Femur (tissue), 1 donor: ENCODE measurements at regions not wholly inside any gene's neighbourhood (a gene's known extent, or its start where the extent isn't known, plus 50 kb on each side); places are given as distances from the start of the nearest gene placed in this dataset.
"Not testable (repeated sequence)": the region's sequence is repeated elsewhere in the genome, so short reads cannot be mapped to it uniquely, and the experiment has no call there.

ENCODE experiments used
- DNase-seq: peaks from one replicate; pipeline ENCODE4 v3.0.0-alpha.2; 2017

GRCh38 chr11:134841411-134841810 lies 429.4 kb upstream of the B3GAT1 start:
- no peak for DNase-seq

GRCh38 chr11:134840945-134841344 lies 428.9 kb upstream of the B3GAT1 start:
- no peak for DNase-seq

GRCh38 chr11:134840165-134840564 lies 428.1 kb upstream of the B3GAT1 start:
- not testable (repeated sequence) for DNase-seq

DNA sequence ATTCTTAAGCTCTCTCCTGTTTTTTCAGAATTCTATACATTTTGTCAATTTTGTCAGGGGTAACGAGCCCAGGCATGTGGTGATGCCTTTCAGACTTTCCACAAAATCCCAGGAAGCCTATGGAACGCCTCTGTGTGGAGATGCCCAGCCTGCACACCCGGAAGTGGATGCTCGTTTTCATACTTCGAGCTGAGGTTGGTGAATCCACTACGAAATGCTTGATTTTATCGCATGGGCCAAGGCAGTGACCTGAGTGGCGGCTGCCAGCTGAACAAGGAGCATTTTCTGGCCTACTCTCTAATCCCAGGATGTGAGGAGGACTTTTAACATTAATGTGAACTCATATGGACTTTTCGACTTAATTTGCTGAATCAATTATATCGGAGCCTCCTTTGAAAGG lies 426.7 kb upstream of the B3GAT1 start:
- DNase-seq: no peak

- no peak for DNase-seq
Observed at GRCh38 chr11:134837887-134838232, 425.8 kb upstream of the B3GAT1 start.

GRCh38 chr11:134837166-134837886 lies 425.3 kb upstream of the B3GAT1 start:
- DNase-seq: no peak

DNA sequence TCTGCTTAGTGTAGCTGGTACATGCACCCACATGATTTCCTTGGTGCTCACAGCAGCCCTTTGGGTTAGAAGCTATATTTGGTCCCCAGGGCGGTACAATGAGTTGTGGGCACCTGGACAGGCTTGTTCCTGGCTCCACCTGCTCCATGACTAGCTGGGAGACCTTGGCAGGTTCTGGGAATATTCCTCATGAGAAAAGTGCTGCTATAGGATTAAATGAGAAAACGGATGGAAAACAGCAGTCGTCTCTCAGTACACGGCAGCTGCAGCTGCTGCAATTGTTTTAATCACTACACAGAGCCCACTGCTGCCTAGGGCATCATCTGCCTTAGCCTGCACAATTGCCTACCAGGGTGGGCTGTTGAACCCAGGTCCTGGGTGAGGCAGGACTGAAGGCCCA lies 424.5 kb upstream of the B3GAT1 start:
- DNase-seq: no peak

GRCh38 chr11:134835561-134835960 lies 423.5 kb upstream of the B3GAT1 start:
- no peak for DNase-seq

GRCh38 chr11:134830312-134830711 lies 418.3 kb upstream of the B3GAT1 start:
- DNase-seq: no peak

DNA sequence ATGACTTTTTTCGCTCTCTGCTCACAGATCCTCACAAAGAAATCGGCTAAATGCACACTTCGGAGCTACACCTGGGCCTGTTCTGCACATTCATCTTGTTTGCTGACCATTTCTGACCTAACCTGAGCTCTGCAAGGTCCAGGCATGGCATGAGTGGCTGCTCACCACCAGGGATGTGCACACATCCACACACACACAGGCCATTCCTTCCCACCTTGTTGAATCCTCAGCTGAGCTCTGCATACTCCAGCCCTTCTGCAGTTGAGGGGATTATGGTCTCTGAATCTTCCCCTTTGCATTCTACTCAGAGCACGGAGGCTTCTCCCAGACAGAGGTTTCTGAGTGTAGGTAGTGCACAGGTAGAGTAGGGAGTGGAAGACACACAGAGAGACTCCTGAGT lies 411.9 kb upstream of the B3GAT1 start:
- DNase-seq: no peak

GRCh38 chr11:134822897-134823296 lies 410.9 kb upstream of the B3GAT1 start:
- DNase-seq: no peak

DNA sequence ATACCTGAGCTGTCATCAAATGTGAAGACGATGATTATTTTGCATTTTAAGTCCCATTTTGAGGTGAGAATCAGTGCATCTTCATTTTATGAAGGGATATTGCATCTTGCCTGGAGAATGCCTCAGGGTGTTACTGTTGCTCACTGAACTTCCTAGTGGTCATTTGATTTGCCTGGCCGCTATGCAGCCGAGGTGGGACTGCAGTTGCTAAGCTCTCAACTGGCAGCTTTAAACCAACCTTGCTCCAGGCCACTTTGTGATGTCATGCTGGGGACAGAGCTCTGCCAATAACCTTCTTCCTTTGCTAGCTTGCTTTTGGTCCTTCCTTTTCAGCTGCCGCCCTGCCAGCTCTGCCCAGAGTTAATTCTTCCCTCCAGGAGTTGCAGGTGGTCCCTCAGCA lies 409.4 kb upstream of the B3GAT1 start:
- no peak for DNase-seq

DNA sequence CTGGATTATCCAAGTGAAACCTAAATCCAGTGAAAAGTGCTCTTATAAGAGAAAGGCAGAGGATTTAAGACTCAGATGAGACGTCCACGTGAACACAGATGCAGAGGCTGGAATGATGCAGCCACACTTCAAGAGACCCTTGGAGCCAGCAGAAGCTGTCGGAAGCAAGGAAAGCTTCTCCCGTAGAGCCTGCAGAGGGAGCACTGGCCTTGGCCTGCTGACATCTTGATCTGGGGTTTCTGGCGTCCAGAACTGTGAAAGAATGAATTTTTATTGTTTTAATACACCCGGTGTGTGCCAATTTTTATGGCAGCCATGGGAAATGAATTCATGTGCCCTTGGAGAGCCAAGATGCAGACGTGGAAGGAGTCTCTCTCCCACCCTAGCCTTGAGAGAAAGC lies 407.0 kb upstream of the B3GAT1 start:
- DNase-seq: no peak

- DNase-seq: no peak
Observed at GRCh38 chr11:134818516-134818915, 406.5 kb upstream of the B3GAT1 start.

- DNase-seq: no peak
Observed at GRCh38 chr11:134815404-134815803, 403.4 kb upstream of the B3GAT1 start.

GRCh38 chr11:134807997-134808396 lies 396.0 kb upstream of the B3GAT1 start:
- DNase-seq: no peak

GRCh38 chr11:134802598-134802997 lies 390.6 kb upstream of the B3GAT1 start:
- no peak for DNase-seq

- DNase-seq: no peak
Observed at GRCh38 chr11:134802116-134802515, 390.1 kb upstream of the B3GAT1 start.

DNA sequence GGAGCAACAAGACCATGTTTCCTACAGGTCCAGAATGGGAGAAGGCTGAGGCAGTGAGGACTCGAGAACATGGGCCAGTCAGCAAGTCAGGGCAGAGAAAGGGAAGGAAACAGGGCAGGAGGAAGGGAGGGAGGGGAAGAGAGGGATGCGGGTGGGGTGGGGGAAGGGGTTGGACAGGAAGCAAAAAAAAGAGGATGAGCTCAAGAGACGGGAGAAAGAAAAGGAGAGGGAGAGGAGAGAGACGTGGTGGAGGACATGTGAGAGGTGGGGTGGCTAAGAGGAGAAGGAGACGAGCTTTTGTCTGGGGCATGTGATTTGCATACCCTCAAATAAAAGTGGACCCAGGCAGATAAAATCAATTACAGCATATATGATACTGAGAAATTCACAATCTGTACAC lies 389.5 kb upstream of the B3GAT1 start:
- no peak for DNase-seq

GRCh38 chr11:134800826-134801225 lies 388.8 kb upstream of the B3GAT1 start:
- DNase-seq: no peak

- DNase-seq: no peak
Observed at GRCh38 chr11:134800130-134800529, 388.1 kb upstream of the B3GAT1 start.

DNA sequence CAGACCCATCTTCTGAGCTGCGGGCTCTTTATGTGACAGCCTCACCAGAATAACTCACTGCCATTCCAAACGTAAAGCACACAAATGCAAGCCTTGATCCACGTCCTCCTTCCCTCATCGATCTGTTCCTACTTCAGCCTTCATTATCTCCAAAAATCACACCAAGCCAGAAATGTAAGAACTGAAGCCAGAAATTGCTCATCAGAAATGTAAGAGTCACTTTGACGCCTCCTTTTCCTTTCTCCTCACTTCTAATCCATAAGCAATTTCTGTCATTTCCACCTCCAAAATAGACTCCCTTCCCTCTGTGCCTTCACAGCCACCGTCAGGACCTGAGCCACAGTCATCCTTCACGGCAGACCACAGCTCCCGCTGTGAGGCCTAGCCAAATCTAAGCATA lies 387.3 kb upstream of the B3GAT1 start:
- no peak for DNase-seq

- DNase-seq: no peak
Observed at GRCh38 chr11:134797411-134798089, 385.5 kb upstream of the B3GAT1 start.

DNA sequence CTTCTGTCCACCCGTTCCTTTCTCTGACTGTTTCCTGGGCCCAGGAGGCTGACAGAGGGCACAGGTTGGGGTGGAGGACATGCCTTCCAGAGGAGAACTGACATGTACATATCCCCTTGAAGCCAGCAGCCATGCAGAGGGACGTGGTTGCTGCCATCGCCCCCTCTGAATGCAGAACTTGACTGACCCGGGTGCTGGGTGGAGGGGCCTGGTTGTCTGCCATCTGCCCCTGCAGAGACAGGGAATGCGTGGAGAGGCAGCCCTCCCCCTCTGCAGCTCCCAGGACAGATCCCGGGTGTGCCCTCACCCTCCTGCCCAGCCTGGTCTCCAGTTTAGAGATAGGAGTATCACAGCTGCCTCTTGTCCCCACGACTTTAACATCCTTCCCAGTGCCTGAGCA lies 383.0 kb upstream of the B3GAT1 start:
- DNase-seq: no peak

DNA sequence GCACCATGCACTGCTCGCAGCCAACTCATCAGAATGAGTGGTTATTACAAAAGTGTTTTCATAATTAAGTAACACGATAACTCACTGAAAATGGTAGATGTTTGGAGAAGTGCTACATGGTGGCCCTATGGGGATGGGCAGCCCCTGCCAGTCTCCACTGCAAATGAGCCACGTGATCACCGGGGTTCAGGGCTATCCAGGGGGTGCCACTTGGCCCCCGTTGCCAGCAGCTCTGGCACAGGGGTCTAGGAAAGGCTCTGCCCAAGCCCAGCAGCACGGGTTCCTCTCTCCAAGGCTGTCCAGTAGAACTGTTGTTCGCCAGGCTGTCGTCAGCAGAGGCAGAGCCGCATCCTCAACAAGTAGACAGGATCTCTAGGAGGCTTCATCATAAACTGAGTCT lies 382.1 kb upstream of the B3GAT1 start:
- DNase-seq: no peak
